Upper lobe of left lung (tissue), 4 donors: ENCODE measurements at regions not wholly inside any gene's neighbourhood (a gene's known extent, or its start where the extent isn't known, plus 50 kb on each side); places are given as distances from the start of the nearest gene placed in this dataset.

Experiments
- CTCF ChIP-seq, 6 experiments: fragments of 450-650 bp in 4 of 6; fragments of 200-600 bp in 2 of 6; sonication (generic) in 2 of 6; IDR thresholded peaks; one replicate each; pipeline ENCODE4 v1.5.1; 2016 to 2019; ENCODE audit warnings: antibody characterized with exemption in 6 of 6
- POLR2A ChIP-seq, 4 donors: fragments of 450-650 bp; IDR thresholded peaks; one replicate each; pipeline ENCODE4 v1.5.1; 2016 to 2017; ENCODE audit warnings: antibody characterized with exemption in 4 of 4, mild to moderate bottlenecking in 2 of 4
- POLR2AphosphoS5 ChIP-seq, 2 donors: sonication (generic); formaldehyde crosslinking; IDR thresholded peaks; one replicate each; pipeline ENCODE4 v1.5.1; 2017; ENCODE audit warnings: antibody characterized with exemption in 2 of 2

- TF ChIP-seq CTCF (IDR thresholded peaks at IDR 0.05) (no peak), POLR2AphosphoS5 (IDR thresholded peaks at IDR 0.05) (no peak), POLR2A (IDR thresholded peaks at IDR 0.05) (no peak)
These were observed 96.0 kb upstream of the ADO start for GRCh38 chr10:62708569-62708968.
